IMR-90 (cell line): ENCODE measurements at regions not wholly inside any gene's neighbourhood (a gene's known extent, or its start where the extent isn't known, plus 50 kb on each side); places are given as distances from the start of the nearest gene placed in this dataset.

Source experiments
- CHD1 ChIP-seq: IDR thresholded peaks from 2 replicates; pipeline ENCODE4 v1.6.1; 2012; ENCODE audit warnings: low read depth, low read length, improper control_type of control experiment
- MXI1 ChIP-seq: IDR thresholded peaks from 2 replicates; pipeline ENCODE4 v1.6.1; 2012; ENCODE audit warnings: low read depth, mild to moderate bottlenecking, low read length, moderate library complexity, borderline replicate concordance
- POLR2A ChIP-seq: IDR thresholded peaks from 2 replicates; pipeline ENCODE4 v1.6.1; 2012; ENCODE audit warnings: mild to moderate bottlenecking, low read depth, low read length
- SMC3 ChIP-seq: fragments of 150-350 bp; IDR thresholded peaks from 2 replicates; pipeline ENCODE4 v1.6.1; 2016; ENCODE audit warnings: low read depth, mild to moderate bottlenecking, antibody characterized with exemption, low read length, moderate library complexity
- TF ChIP-seq, protein P1 (sequence below): conservative IDR thresholded peaks from 2 replicates; pipeline ENCODE4 v1.5.1; 2012; ENCODE audit warnings: mild to moderate bottlenecking, low read depth, low read length, improper control_type of control experiment
- TF ChIP-seq, protein P2 (sequence below): fragments of 150-350 bp; IDR thresholded peaks from 2 replicates; pipeline ENCODE4 v1.6.1; 2017; ENCODE audit warnings: mild to moderate bottlenecking, antibody characterized with exemption, low read length, low read depth

DNA sequence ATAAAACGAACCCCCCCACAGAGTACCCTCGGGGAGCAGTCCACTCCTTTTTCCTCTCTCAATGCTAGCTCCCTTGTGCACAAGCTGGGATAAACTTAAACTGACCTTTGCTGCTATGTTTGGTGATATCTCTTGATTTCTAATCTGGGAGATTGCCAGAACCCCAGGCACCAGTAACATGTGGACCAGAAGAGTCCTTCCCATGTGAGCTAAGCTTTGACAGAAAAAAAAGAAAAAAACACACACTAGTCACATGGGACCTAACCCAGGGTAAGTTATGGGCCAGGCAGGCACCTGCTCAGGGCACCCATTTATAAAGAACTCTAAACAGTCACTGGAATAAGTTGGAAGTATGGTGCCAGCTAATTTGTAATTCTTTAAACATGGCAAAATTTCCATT lies 242.6 kb downstream of the EN1 start:
- TF ChIP-seq, protein P1, sequence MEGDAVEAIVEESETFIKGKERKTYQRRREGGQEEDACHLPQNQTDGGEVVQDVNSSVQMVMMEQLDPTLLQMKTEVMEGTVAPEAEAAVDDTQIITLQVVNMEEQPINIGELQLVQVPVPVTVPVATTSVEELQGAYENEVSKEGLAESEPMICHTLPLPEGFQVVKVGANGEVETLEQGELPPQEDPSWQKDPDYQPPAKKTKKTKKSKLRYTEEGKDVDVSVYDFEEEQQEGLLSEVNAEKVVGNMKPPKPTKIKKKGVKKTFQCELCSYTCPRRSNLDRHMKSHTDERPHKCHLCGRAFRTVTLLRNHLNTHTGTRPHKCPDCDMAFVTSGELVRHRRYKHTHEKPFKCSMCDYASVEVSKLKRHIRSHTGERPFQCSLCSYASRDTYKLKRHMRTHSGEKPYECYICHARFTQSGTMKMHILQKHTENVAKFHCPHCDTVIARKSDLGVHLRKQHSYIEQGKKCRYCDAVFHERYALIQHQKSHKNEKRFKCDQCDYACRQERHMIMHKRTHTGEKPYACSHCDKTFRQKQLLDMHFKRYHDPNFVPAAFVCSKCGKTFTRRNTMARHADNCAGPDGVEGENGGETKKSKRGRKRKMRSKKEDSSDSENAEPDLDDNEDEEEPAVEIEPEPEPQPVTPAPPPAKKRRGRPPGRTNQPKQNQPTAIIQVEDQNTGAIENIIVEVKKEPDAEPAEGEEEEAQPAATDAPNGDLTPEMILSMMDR = no peak
- no peak for TF ChIP-seq MXI1
- TF ChIP-seq POLR2A = no peak
- TF ChIP-seq CHD1 = no peak
- TF ChIP-seq, protein P2, sequence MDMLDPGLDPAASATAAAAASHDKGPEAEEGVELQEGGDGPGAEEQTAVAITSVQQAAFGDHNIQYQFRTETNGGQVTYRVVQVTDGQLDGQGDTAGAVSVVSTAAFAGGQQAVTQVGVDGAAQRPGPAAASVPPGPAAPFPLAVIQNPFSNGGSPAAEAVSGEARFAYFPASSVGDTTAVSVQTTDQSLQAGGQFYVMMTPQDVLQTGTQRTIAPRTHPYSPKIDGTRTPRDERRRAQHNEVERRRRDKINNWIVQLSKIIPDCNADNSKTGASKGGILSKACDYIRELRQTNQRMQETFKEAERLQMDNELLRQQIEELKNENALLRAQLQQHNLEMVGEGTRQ = no peak
- no peak for TF ChIP-seq SMC3
